GM18870 (cell line): ENCODE measurements at regions not wholly inside any gene's neighbourhood (a gene's known extent, or its start where the extent isn't known, plus 50 kb on each side); places are given as distances from the start of the nearest gene placed in this dataset.

Source experiments
- ATAC-seq: cut with Tn5 transposase; IDR thresholded peaks from one replicate; pipeline ENCODE4 v1.9.1; 2021; ENCODE audit warnings: moderate library complexity; ENCODE audit not compliant: unreplicated experiment

DNA sequence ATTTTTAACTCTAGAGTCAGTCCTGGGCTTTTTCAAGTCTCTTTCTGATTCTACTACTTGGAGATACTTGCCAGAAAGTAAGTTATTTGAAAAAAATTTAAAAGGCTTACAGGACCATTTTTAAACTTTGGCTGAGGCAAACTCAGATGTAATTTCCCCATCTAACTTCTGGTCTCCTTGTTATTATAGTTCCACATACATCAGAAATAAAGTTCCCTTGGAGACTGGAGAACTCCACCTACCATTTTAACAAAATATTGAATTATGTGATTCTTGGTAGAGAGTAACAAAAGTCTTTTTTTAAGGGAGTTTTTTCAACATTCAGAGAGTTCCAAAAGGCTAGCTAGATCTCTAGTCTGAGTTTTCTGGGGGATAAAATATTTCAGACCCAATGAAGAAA, 56.3 kb upstream of the SNX2 start:
- no peak for ATAC-seq

DNA sequence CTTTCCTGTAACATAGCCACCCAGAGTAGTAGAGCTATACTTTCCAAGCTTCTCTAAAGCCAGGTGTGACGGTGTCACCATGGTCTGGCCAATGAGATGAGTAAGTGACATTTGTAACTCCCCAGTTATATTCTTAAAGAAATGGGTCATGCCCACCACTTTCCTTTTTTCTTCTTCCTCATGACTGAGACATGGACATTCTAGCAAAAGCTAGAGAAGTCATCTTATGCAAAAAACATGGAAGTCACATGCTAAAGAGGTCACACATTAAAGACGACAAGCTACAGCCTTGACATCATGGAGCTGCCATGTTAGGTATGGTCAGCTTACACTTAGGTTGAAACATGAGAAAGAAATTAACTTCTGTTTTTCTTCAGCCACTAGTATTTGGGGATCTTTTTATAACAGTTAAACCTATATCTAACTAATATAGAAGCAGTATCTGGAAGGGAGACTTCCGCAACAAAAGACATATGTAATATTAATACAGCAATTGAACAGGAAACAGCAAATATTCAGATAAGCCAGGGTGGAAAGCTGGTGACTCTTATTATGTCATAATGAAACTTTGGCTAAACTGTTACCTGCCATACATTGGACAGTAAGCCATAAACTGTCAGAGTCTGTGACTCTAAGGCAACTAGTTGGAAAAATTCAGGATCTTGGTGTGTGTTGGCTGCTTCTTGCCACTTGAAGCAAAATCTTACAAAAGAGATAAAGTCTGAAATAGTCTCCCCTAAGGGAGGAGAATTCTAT, 54.7 kb upstream of the SNX2 start:
- ATAC-seq, result no peak

DNA sequence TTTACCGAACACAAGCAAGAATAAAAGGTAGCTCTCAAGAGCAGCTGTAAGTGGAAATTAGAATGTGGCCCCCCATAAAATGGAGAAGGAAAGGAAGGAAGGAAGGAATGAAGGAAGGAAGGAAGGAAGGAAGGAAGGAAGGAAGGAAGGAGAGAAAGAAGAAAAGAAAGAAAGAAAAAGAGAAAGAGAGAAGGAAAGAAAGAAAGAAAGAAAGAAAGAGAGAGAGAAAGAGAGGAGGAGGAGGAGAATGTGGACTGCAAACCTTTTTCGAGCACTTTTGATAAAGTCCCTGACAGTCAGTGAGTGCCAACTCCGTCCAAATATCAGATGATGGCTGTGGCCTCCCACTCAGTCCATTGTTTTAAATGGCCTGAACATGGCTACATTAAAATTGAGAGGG, 53.8 kb upstream of the SNX2 start:
- no peak for ATAC-seq

DNA sequence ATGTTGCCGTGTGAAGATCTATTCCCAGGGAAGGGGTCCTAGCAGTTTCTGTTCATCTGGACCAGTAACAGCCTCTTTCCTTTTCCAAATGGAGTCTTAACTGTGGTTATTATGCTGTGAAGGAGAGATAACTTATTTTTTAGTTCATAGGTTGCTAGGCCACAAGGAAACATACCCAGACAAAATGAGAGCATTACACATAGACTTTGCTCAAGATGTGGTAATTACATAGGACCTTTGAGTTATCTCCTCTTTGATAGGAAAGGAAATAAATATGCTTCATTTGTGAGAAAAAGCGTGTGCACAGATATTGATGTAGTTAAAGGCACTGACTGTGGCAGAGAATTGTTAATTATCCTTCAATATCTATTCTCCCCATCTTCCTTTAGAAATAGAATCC, 52.5 kb upstream of the SNX2 start:
- ATAC-seq, result no peak

DNA sequence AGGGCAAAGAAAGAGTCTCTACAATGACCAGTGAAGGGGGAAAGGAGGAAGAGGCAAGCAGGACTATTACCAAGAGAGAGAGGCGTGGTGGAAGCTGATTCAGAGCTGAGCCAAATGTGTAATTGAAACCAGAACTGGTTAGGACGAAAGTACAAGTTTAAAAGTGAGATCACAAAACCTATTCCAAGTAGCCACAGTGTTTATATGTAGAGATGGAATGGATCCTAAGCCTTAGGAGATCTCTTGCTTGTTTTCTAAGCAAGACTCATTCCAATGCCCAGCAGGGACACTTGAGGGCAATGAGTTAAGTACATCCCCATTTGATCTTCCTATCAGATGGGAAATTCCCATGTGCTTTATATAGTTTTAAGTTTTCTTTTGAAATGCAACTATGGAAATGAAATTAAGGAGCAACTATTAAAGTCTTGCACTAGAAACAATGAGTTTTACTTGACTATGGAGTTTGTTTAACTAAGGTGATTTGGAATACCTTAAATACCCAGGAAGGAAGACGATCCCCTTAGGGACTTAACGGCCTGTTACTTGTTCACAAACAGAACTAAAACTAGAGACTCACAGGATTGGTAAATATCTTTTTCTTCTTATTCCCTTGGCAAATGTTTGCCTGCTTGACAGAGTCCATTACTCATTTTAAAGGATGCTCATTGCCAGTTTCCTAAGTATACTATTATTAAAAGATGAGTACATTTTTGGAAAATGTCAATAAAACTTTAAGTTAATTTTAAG, 51.1 kb upstream of the SNX2 start:
- peak; percentile 94 for ATAC-seq
